ENCODE measurements at regions not wholly inside any gene's neighbourhood (a gene's known extent, or its start where the extent isn't known, plus 50 kb on each side); places are given as distances from the start of the nearest gene placed in this dataset.

DNA sequence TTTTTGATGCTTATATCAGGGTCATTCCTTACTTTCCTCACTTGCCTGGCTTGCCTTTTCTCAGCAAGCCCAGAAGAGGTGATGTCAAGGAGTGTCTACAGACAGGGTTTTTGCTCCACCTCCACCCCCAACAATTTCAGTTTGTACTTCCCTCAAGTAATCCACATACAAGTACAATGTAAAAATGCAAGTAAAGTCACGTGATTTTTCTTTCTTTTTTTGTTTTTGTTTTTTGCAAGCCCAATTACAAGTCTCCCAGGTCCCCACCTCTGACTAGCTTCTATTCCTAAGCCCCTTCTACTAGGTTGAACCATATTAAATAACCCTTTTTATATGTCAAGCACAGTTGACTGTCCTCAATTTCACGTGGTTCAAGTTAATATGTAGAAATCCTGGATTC, 579.6 kb downstream of the DIAPH3 start:
- TF ChIP-seq SCRT1 (tag by site-specific recombination; IDR thresholded peaks at IDR 0.05; ENCODE audit: borderline replicate concordance): no peak
- no peak for TF ChIP-seq ZNF274 (IDR thresholded peaks at IDR 0.05; ENCODE audit: low read length)
- TF ChIP-seq ZNF274 (tag by site-specific recombination; IDR thresholded peaks at IDR 0.05; ENCODE audit: borderline replicate concordance): no peak

Data from HEK293 (cell line).